ELF-1 (cell line): ENCODE measurements at regions not wholly inside any gene's neighbourhood (a gene's known extent, or its start where the extent isn't known, plus 50 kb on each side); places are given as distances from the start of the nearest gene placed in this dataset.

ENCODE experiments used
- DNase-seq: peaks from one replicate; pipeline ENCODE4 v3.0.0-alpha.2; 2016; ENCODE audit warnings: low read depth, low spot score

- DNase-seq: no peak
Observed at GRCh38 chr10:31606841-31607240, 287.8 kb downstream of the ZEB1 start.

GRCh38 chr10:31605861-31606525, 287.0 kb downstream of the ZEB1 start:
- no peak for DNase-seq

GRCh38 chr10:31605426-31605825, 286.4 kb downstream of the ZEB1 start:
- no peak for DNase-seq

- no peak for DNase-seq
Observed at GRCh38 chr10:31604646-31605170, 285.7 kb downstream of the ZEB1 start.

- peak; percentile 31 for DNase-seq
Observed at GRCh38 chr10:31604096-31604495, 285.1 kb downstream of the ZEB1 start.

GRCh38 chr10:31603235-31604087, 284.4 kb downstream of the ZEB1 start:
- DNase-seq: peak; percentile 99

- peak; percentile 45 for DNase-seq
Observed at GRCh38 chr10:31602541-31603234, 283.7 kb downstream of the ZEB1 start.

GRCh38 chr10:31601136-31601535, 282.1 kb downstream of the ZEB1 start:
- DNase-seq: no peak

- DNase-seq: no peak
Observed at GRCh38 chr10:31599626-31600504, 280.8 kb downstream of the ZEB1 start.

- DNase-seq: no peak
Observed at GRCh38 chr10:31596765-31597164, 277.7 kb downstream of the ZEB1 start.

GRCh38 chr10:31595992-31596391, 277.0 kb downstream of the ZEB1 start:
- DNase-seq: no peak

GRCh38 chr10:31594347-31594873, 275.4 kb downstream of the ZEB1 start:
- DNase-seq: no peak

GRCh38 chr10:31593124-31593523, 274.1 kb downstream of the ZEB1 start:
- no peak for DNase-seq

GRCh38 chr10:31591569-31591968, 272.6 kb downstream of the ZEB1 start:
- no peak for DNase-seq

GRCh38 chr10:31590023-31590800, 271.2 kb downstream of the ZEB1 start:
- DNase-seq: no peak

- no peak for DNase-seq
Observed at GRCh38 chr10:31587691-31588090, 268.7 kb downstream of the ZEB1 start.

- no peak for DNase-seq
Observed at GRCh38 chr10:31586723-31587638, 268.0 kb downstream of the ZEB1 start.

GRCh38 chr10:31584876-31585275, 265.9 kb downstream of the ZEB1 start:
- DNase-seq: no peak

GRCh38 chr10:31584098-31584631, 265.1 kb downstream of the ZEB1 start:
- DNase-seq: peak; percentile 30
